GM12878 (cell line): ENCODE measurements at regions not wholly inside any gene's neighbourhood (a gene's known extent, or its start where the extent isn't known, plus 50 kb on each side); places are given as distances from the start of the nearest gene placed in this dataset.

Experiments
- ATF3 ChIP-seq: IDR thresholded peaks from 2 replicates; pipeline ENCODE4 v1.6.1; 2011; ENCODE audit warnings: low read depth, mild to moderate bottlenecking, low read length, moderate library complexity, borderline replicate concordance; ENCODE audit errors: extremely low read depth
- CTCF ChIP-seq, 3 experiments: IDR thresholded peaks in 2 of 3; conservative IDR thresholded peaks in 1 of 3; 2 replicates each; pipeline ENCODE4 v1.5.1; 2011; ENCODE audit warnings: low read depth in 3 of 3, low read length in 3 of 3, mild to moderate bottlenecking in 3 of 3, control low read depth in 2 of 3, moderate library complexity in 2 of 3, inconsistent platforms in 1 of 3, mixed read lengths in 1 of 3; ENCODE audit not compliant: control insufficient read depth in 2 of 3, insufficient read depth in 1 of 3; ENCODE audit errors: extremely low read depth in 1 of 3
- CUX1 ChIP-seq: IDR thresholded peaks from 2 replicates; pipeline ENCODE4 v1.6.1; 2012; ENCODE audit warnings: improper control_type of control experiment, low read depth, low read length; ENCODE audit not compliant: insufficient replicate concordance
- EED ChIP-seq: sonication (generic); IDR thresholded peaks from 2 replicates; pipeline ENCODE4 v1.6.1; 2016; ENCODE audit warnings: antibody characterized with exemption, low read depth
- PML ChIP-seq: IDR thresholded peaks from 2 replicates; pipeline ENCODE4 v1.6.1; 2012; ENCODE audit warnings: low read length, inconsistent platforms
- POLR2A ChIP-seq: IDR thresholded peaks from 2 replicates; pipeline ENCODE4 v1.6.1; 2011; ENCODE audit warnings: low read depth, mild to moderate bottlenecking, low read length
- POLR2AphosphoS2 ChIP-seq: IDR thresholded peaks from 2 replicates; pipeline ENCODE4 v1.6.1; 2011; ENCODE audit warnings: low read depth, mild to moderate bottlenecking, low read length, improper control_type of control experiment, moderate library complexity
- POLR2AphosphoS5 ChIP-seq: IDR thresholded peaks from 2 replicates; pipeline ENCODE4 v1.6.1; 2011; ENCODE audit warnings: mild to moderate bottlenecking, low read length, inconsistent platforms
- RB1 ChIP-seq: fragments of 450-650 bp; formaldehyde crosslinking; IDR thresholded peaks from 2 replicates; pipeline ENCODE4 v1.6.1; 2017; ENCODE audit warnings: mild to moderate bottlenecking, borderline replicate concordance
- REST ChIP-seq: IDR thresholded peaks from 2 replicates; pipeline ENCODE4 v1.6.1; 2012; ENCODE audit warnings: mild to moderate bottlenecking, low read depth, low read length
- TCF12 ChIP-seq: IDR thresholded peaks from 2 replicates; pipeline ENCODE4 v1.6.1; 2011; ENCODE audit warnings: low read depth, mild to moderate bottlenecking, low read length
- ZNF274 ChIP-seq: IDR thresholded peaks from one replicate; pipeline ENCODE4 v1.8.0; 2011; ENCODE audit not compliant: insufficient read length, insufficient read depth
- TF ChIP-seq, protein P1 (sequence below): IDR thresholded peaks from 2 replicates; pipeline ENCODE4 v1.6.1; 2011; ENCODE audit warnings: borderline replicate concordance, low read depth, mild to moderate bottlenecking, moderate library complexity, mixed read lengths, low read length; ENCODE audit not compliant: insufficient read depth; ENCODE audit errors: extremely low read length

GRCh38 chr19:20351244-20351643, 184.2 kb downstream of the ZNF486 start:
- no peak for TF ChIP-seq EED
- TF ChIP-seq POLR2A = no peak
- no peak for TF ChIP-seq CTCF (IDR thresholded peaks at IDR 0.05 in 2 of 3, conservative IDR thresholded peaks at IDR 0.05 in 1 of 3; ENCODE audit: control insufficient read depth in 2 of 3, extremely low read depth in 1 of 3, insufficient read depth in 1 of 3, low read depth in 3 of 3, low read length in 3 of 3)
- no peak for TF ChIP-seq REST
- no peak for TF ChIP-seq TCF12
- TF ChIP-seq CUX1 = no peak
- TF ChIP-seq RB1 = no peak
- TF ChIP-seq POLR2AphosphoS5 = no peak
- no peak for TF ChIP-seq ATF3
- TF ChIP-seq ZNF274 = no peak
- TF ChIP-seq, protein P1, sequence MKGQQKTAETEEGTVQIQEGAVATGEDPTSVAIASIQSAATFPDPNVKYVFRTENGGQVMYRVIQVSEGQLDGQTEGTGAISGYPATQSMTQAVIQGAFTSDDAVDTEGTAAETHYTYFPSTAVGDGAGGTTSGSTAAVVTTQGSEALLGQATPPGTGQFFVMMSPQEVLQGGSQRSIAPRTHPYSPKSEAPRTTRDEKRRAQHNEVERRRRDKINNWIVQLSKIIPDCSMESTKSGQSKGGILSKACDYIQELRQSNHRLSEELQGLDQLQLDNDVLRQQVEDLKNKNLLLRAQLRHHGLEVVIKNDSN = no peak
- no peak for TF ChIP-seq PML
- TF ChIP-seq POLR2AphosphoS2 = no peak
